Mesenchymal stem cell (in vitro differentiated cells and primary cell): ENCODE measurements at regions not wholly inside any gene's neighbourhood (a gene's known extent, or its start where the extent isn't known, plus 50 kb on each side); places are given as distances from the start of the nearest gene placed in this dataset.

Experiments used
- DNase-seq: peaks from one replicate; pipeline ENCODE4 v3.0.0-alpha.2; 2013
- H2AFZ ChIP-seq: one replicate; pipeline ENCODE4 v1.6.1; 2013; ENCODE audit warnings: low read depth, mild to moderate bottlenecking, control low read depth, inconsistent platforms, low read length, moderate library complexity
- H2AK5ac ChIP-seq: 2 replicates; pipeline ENCODE4 v1.6.1; 2013; ENCODE audit warnings: low read length, moderate library complexity, mild to moderate bottlenecking, inconsistent platforms; ENCODE audit not compliant: severe bottlenecking
- H2BK120ac ChIP-seq: one replicate; pipeline ENCODE4 v1.6.1; 2013; ENCODE audit warnings: low read depth, mild to moderate bottlenecking, inconsistent platforms, low read length, moderate library complexity
- H2BK12ac ChIP-seq, 2 experiments: one replicate each; pipeline ENCODE4 v1.6.1; 2013; ENCODE audit warnings: inconsistent platforms in 2 of 2, low read length in 2 of 2, mild to moderate bottlenecking in 2 of 2, moderate library complexity in 2 of 2, control low read depth in 1 of 2
- H2BK15ac ChIP-seq: one replicate; pipeline ENCODE4 v1.6.1; 2013; ENCODE audit warnings: mild to moderate bottlenecking, low read depth, inconsistent platforms; ENCODE audit not compliant: poor library complexity, severe bottlenecking
- H2BK5ac ChIP-seq: 2 replicates; pipeline ENCODE4 v1.6.1; 2013; ENCODE audit warnings: low read depth, mild to moderate bottlenecking, low read length, control low read depth, inconsistent platforms; ENCODE audit not compliant: poor library complexity, severe bottlenecking
- H3K14ac ChIP-seq, 2 experiments: one replicate each; pipeline ENCODE4 v1.6.1; 2013; ENCODE audit warnings: inconsistent platforms in 2 of 2, low read length in 2 of 2, control low read depth in 1 of 2, mild to moderate bottlenecking in 1 of 2, moderate library complexity in 1 of 2
- H3K18ac ChIP-seq, 2 experiments: one replicate each; pipeline ENCODE4 v1.6.1; 2013; ENCODE audit warnings: inconsistent platforms in 2 of 2, low read length in 2 of 2, control low read depth in 1 of 2, low read depth in 1 of 2, mild to moderate bottlenecking in 1 of 2
- H3K23ac ChIP-seq, 2 experiments: one replicate each; pipeline ENCODE4 v1.6.1; 2013; ENCODE audit warnings: inconsistent platforms in 2 of 2, low read length in 2 of 2, mild to moderate bottlenecking in 2 of 2, moderate library complexity in 2 of 2, control low read depth in 1 of 2
- H3K27ac ChIP-seq: 2 replicates; pipeline ENCODE4 v1.5.1; 2013; ENCODE audit warnings: mild to moderate bottlenecking, moderate library complexity, low read length, control low read depth, inconsistent platforms; ENCODE audit not compliant: poor library complexity, severe bottlenecking
- H3K27me3 ChIP-seq, 2 experiments: 2 replicates each; pipeline versions ENCODE4 v1.6.1 to v1.7.0; 2013; ENCODE audit warnings: low read length in 2 of 2, mild to moderate bottlenecking in 2 of 2, moderate library complexity in 2 of 2, control low read depth in 1 of 2, inconsistent platforms in 1 of 2; ENCODE audit not compliant: control insufficient read depth in 1 of 2, insufficient read depth in 1 of 2
- H3K36me3 ChIP-seq, 2 experiments: 2 replicates each; pipeline versions ENCODE4 v1.6.1 to v1.7.0; 2013; ENCODE audit warnings: low read length in 2 of 2, control low read depth in 1 of 2, inconsistent platforms in 1 of 2, low read depth in 1 of 2, mild to moderate bottlenecking in 1 of 2; ENCODE audit not compliant: insufficient read depth in 2 of 2, control insufficient read depth in 1 of 2
- H3K4ac ChIP-seq, 2 experiments: one replicate each; pipeline ENCODE4 v1.6.1; 2013; ENCODE audit warnings: inconsistent platforms in 2 of 2, low read length in 2 of 2, mild to moderate bottlenecking in 2 of 2, moderate library complexity in 2 of 2, control low read depth in 1 of 2, low read depth in 1 of 2
- H3K4me1 ChIP-seq: 2 replicates; pipeline ENCODE4 v1.6.1; 2013; ENCODE audit warnings: low read depth, low read length, control low read depth; ENCODE audit not compliant: control insufficient read depth, insufficient read depth
- H3K4me2 ChIP-seq: 2 replicates; pipeline ENCODE4 v1.6.1; 2013; ENCODE audit warnings: low read length, mild to moderate bottlenecking, inconsistent platforms; ENCODE audit not compliant: poor library complexity, severe bottlenecking
- H3K4me3 ChIP-seq, 2 experiments: 2 replicates each; pipeline versions ENCODE4 v1.5.1 to v1.7.0; 2013; ENCODE audit warnings: low read length in 2 of 2, mild to moderate bottlenecking in 2 of 2, control low read depth in 1 of 2, low read depth in 1 of 2; ENCODE audit not compliant: insufficient read depth in 1 of 2
- H3K79me1 ChIP-seq: replicated peaks from 2 replicates; pipeline ENCODE4 v1.6.1; 2013; ENCODE audit warnings: mild to moderate bottlenecking, control low read depth, low read length, inconsistent platforms; ENCODE audit not compliant: poor library complexity, severe bottlenecking
- H3K9ac ChIP-seq: 2 replicates; pipeline ENCODE4 v1.7.0; 2013; ENCODE audit warnings: mild to moderate bottlenecking, low read length, moderate library complexity
- H3K9me3 ChIP-seq: 2 replicates; pipeline ENCODE4 v1.7.0; 2013; ENCODE audit warnings: mild to moderate bottlenecking, low read length; ENCODE audit not compliant: control insufficient read depth
- H4K8ac ChIP-seq: one replicate; pipeline ENCODE4 v1.6.1; 2013; ENCODE audit warnings: inconsistent platforms, mild to moderate bottlenecking, low read length, moderate library complexity
- H4K91ac ChIP-seq: one replicate; pipeline ENCODE4 v1.6.1; 2013; ENCODE audit warnings: mild to moderate bottlenecking, low read length, inconsistent platforms
- WGBS: methylation state at CpG from one replicate; pipeline ENCODE4 v1.1.7; 2013; ENCODE audit warnings: mixed read lengths; 5-methylcytosine and 5-hydroxymethylcytosine counted together

DNA sequence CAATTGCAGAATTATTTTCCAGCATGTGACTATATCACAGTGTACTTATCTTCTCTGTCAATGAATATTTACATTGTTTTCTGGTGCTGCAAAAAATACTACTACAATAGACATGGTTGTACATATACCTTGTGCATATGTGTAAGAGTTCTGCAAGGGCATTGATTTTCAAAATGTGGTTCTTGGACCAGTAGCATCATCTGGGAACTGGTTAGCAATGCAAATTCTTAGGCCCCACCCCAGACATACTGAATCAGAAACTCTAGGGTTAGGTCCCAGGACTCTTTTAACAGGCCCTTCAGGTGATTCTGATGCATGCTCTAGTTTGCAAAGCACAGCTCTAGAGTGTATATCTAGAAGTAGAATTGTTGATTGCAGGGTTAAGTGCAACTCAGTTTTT, 292.3 kb downstream of the ZNF621 start:
- no peak overlapping the region for H3K18ac ChIP-seq
- H2AK5ac ChIP-seq: no peak overlapping the region
- H2BK12ac ChIP-seq: no peak overlapping the region
- no peak overlapping the region for H4K8ac ChIP-seq
- H2BK15ac ChIP-seq: no peak overlapping the region
- H3K36me3 ChIP-seq: no peaks in the 10 kb centered on the region
- DNase-seq: no peak
- H3K4me3 ChIP-seq: no peak overlapping the region
- H3K27ac ChIP-seq: no peak overlapping the region
- no peak overlapping the region for H3K23ac ChIP-seq
- no peak overlapping the region for H2AFZ ChIP-seq
- H3K9ac ChIP-seq: no peak overlapping the region
- H3K4me1 ChIP-seq: no peaks in the 10 kb centered on the region
- peaks cover 5% of the 10 kb centered on the region for H3K9me3 ChIP-seq
- no peaks in the 10 kb centered on the region for H3K27me3 ChIP-seq
- H2BK5ac ChIP-seq: no peak overlapping the region
- H2BK120ac ChIP-seq: no peak overlapping the region
- H3K4ac ChIP-seq: no peak overlapping the region
- H4K91ac ChIP-seq: no peak overlapping the region
- H3K14ac ChIP-seq: no peak overlapping the region
- no peaks in the 10 kb centered on the region for H3K79me1 ChIP-seq
- H3K4me2 ChIP-seq: no peak overlapping the region

- no peaks in the 10 kb centered on the region for H3K36me3 ChIP-seq
- H3K4me2 ChIP-seq: no peak overlapping the region
- H3K27ac ChIP-seq: no peak overlapping the region
- no peak overlapping the region for H2BK120ac ChIP-seq
- no peak for DNase-seq
- no peak overlapping the region for H2BK5ac ChIP-seq
- no peak overlapping the region for H2AFZ ChIP-seq
- no peak overlapping the region for H3K4me3 ChIP-seq
- no peaks in the 10 kb centered on the region for H3K4me1 ChIP-seq
- H3K79me1 ChIP-seq: no peaks in the 10 kb centered on the region
- H3K9me3 ChIP-seq: no peaks in the 10 kb centered on the region
- no peak overlapping the region for H3K4ac ChIP-seq
- no peak overlapping the region for H3K9ac ChIP-seq
- H2BK12ac ChIP-seq: no peak overlapping the region
- H4K8ac ChIP-seq: no peak overlapping the region
- H3K27me3 ChIP-seq: no peaks in the 10 kb centered on the region
- no peak overlapping the region for H2BK15ac ChIP-seq
- no peak overlapping the region for H3K23ac ChIP-seq
- WGBS: 67% methylated on average over 1 of the region's 1 CpG
- no peak overlapping the region for H3K18ac ChIP-seq
- H4K91ac ChIP-seq: no peak overlapping the region
- H3K14ac ChIP-seq: no peak overlapping the region
- no peak overlapping the region for H2AK5ac ChIP-seq
Measured at GRCh38 chr3:40821315-40821714, 296.6 kb downstream of the ZNF621 start.

DNA sequence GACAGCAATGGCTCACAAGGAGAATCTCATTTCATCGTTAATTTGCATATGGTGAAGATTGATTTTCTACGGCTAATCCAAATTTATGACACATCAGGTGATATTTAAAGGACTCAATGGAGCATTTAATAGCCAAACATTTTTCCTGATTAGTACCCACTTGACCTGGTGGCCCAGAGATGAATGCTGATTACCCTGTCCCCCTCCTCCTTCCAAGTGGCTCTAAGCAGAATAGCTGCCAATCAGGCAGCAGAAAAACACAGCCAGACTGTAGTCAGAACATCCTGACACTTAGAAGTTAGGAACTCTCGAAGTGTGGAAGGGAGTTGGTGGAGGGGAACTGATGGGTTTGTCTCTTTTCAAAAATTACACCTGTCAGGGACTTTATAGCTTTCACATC, 302.5 kb downstream of the ZNF621 start:
- no peaks in the 10 kb centered on the region for H3K27me3 ChIP-seq
- H4K91ac ChIP-seq: no peak overlapping the region
- H3K4me2 ChIP-seq: no peak overlapping the region
- H4K8ac ChIP-seq: no peak overlapping the region
- no peak for DNase-seq
- no peak overlapping the region for H3K27ac ChIP-seq
- no peak overlapping the region for H2BK15ac ChIP-seq
- no peak overlapping the region for H3K4ac ChIP-seq
- H3K4me3 ChIP-seq: no peak overlapping the region
- H2AFZ ChIP-seq: no peak overlapping the region
- H3K4me1 ChIP-seq: peaks cover 8% of the 10 kb centered on the region
- H3K18ac ChIP-seq: no peak overlapping the region
- no peak overlapping the region for H2BK120ac ChIP-seq
- no peaks in the 10 kb centered on the region for H3K9me3 ChIP-seq
- no peaks in the 10 kb centered on the region for H3K36me3 ChIP-seq
- H3K79me1 ChIP-seq: peaks cover 2% of the 10 kb centered on the region
- no peak overlapping the region for H3K23ac ChIP-seq
- H3K9ac ChIP-seq: no peak overlapping the region
- 100% methylated on average over 1 of the region's 3 CpGs for WGBS
- no peak overlapping the region for H2BK5ac ChIP-seq
- H3K14ac ChIP-seq: no peak overlapping the region
- H2AK5ac ChIP-seq: no peak overlapping the region
- H2BK12ac ChIP-seq: no peak overlapping the region

DNA sequence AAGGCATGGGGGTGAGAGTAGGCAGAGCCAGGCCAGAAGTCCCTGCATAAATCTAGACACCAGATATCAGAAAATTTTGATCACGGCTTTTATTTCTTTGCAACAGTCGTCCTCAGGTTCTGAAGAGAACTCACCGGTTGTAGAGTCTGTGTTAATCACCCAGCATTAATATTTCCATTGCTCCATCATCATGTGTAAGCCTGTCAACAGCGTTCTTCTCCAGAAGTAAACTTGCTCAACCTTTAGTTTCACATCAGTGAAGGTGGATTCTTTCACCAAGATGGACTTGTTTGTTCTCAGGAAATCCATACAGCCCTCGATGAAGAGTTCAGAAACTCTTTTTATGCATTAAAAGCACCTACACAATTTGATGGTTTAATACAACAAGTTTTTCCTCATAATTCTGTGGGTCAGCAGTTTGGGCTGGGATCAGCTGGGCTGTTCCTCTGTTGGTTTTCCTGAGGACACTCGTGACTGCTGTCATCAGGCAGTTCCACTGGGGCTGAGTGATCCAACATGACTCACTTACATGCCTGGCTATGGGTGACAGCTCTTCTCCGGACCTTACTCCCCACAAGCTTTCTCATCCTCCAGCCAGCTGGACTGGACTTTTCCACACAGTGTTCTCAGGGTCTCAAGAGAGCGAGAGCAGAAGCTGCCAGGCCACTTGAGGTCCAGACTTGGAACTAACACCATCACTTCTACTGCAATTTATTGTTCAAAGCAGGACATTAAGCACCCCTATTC, 303.4 kb downstream of the ZNF621 start:
- Histone ChIP-seq H3K18ac (no peak overlapping the region), H3K36me3 (no peaks in the 10 kb centered on the region), H4K8ac (no peak overlapping the region), H3K4ac (no peak overlapping the region), H3K4me1 (peaks cover 8% of the 10 kb centered on the region), H2BK12ac (no peak overlapping the region), H3K23ac (no peak overlapping the region), H2AFZ (no peak overlapping the region), H2BK120ac (no peak overlapping the region), H3K4me3 (peak overlapping the region in 1 of 2 experiments; percentile 17), H2BK5ac (no peak overlapping the region), H3K4me2 (no peak overlapping the region), H2BK15ac (no peak overlapping the region), H3K9me3 (no peaks in the 10 kb centered on the region), H3K27ac (peak overlapping the region; percentile 20), H2AK5ac (peak overlapping the region; percentile 92), H3K14ac (no peak overlapping the region), H3K9ac (no peak overlapping the region), H3K27me3 (no peaks in the 10 kb centered on the region), H4K91ac (no peak overlapping the region), H3K79me1 (peaks cover 2% of the 10 kb centered on the region)
- WGBS: 55% methylated on average over 8 of the region's 8 CpGs
- DNase-seq: peak; percentile 60
